Ishikawa (cell line): ENCODE measurements at regions not wholly inside any gene's neighbourhood (a gene's known extent, or its start where the extent isn't known, plus 50 kb on each side); places are given as distances from the start of the nearest gene placed in this dataset.

Source experiments
- CEBPB ChIP-seq: IDR thresholded peaks from 2 replicates; pipeline ENCODE4 v1.6.1; 2012
- CREB1 ChIP-seq: IDR thresholded peaks from 2 replicates; pipeline ENCODE4 v1.6.1; 2012; ENCODE audit warnings: low read depth
- EGR1 ChIP-seq: IDR thresholded peaks from 2 replicates; pipeline ENCODE4 v1.6.1; 2012
- EP300 ChIP-seq: IDR thresholded peaks from 2 replicates; pipeline ENCODE4 v1.6.1; 2012; ENCODE audit warnings: borderline replicate concordance
- FOXM1 ChIP-seq: IDR thresholded peaks from 2 replicates; pipeline ENCODE4 v1.6.1; 2012; ENCODE audit warnings: low read depth, borderline replicate concordance
- MAX ChIP-seq: IDR thresholded peaks from 2 replicates; pipeline ENCODE4 v1.6.1; 2012
- NFIC ChIP-seq: IDR thresholded peaks from 2 replicates; pipeline ENCODE4 v1.6.1; 2012
- RAD21 ChIP-seq: IDR thresholded peaks from 2 replicates; pipeline ENCODE4 v1.6.1; 2012; ENCODE audit warnings: low read depth
- TAF1 ChIP-seq: IDR thresholded peaks from 2 replicates; pipeline ENCODE4 v1.6.1; 2012; ENCODE audit warnings: low read depth, mild to moderate bottlenecking
- TCF12 ChIP-seq: IDR thresholded peaks from 2 replicates; pipeline ENCODE4 v1.6.1; 2012; ENCODE audit warnings: low read depth
- TEAD4 ChIP-seq: IDR thresholded peaks from 2 replicates; pipeline ENCODE4 v1.6.1; 2012
- YY1 ChIP-seq: IDR thresholded peaks from 2 replicates; pipeline ENCODE4 v1.6.1; 2012; ENCODE audit warnings: low read depth
- ZBTB7A ChIP-seq: IDR thresholded peaks from 2 replicates; pipeline ENCODE4 v1.6.1; 2012; ENCODE audit warnings: low read depth
- TF ChIP-seq, protein P1 (sequence below): IDR thresholded peaks from 2 replicates; pipeline ENCODE4 v1.6.1; 2012; ENCODE audit warnings: low read depth, mild to moderate bottlenecking
- TF ChIP-seq, protein P2 (sequence below): IDR thresholded peaks from 2 replicates; pipeline ENCODE4 v1.6.1; 2012

GRCh38 chr5:136491806-136492205 lies 126.5 kb upstream of the TRPC7 start:
- TF ChIP-seq EGR1 (no peak), EP300 (no peak)

GRCh38 chr5:136484808-136485325 lies 119.5 kb upstream of the TRPC7 start:
- TF ChIP-seq MAX = no peak
- no peak for TF ChIP-seq TEAD4
- TF ChIP-seq EGR1 = no peak
- TF ChIP-seq FOXM1 = no peak
- no peak for TF ChIP-seq CREB1
- TF ChIP-seq EP300 = no peak
- TF ChIP-seq, protein P1, sequence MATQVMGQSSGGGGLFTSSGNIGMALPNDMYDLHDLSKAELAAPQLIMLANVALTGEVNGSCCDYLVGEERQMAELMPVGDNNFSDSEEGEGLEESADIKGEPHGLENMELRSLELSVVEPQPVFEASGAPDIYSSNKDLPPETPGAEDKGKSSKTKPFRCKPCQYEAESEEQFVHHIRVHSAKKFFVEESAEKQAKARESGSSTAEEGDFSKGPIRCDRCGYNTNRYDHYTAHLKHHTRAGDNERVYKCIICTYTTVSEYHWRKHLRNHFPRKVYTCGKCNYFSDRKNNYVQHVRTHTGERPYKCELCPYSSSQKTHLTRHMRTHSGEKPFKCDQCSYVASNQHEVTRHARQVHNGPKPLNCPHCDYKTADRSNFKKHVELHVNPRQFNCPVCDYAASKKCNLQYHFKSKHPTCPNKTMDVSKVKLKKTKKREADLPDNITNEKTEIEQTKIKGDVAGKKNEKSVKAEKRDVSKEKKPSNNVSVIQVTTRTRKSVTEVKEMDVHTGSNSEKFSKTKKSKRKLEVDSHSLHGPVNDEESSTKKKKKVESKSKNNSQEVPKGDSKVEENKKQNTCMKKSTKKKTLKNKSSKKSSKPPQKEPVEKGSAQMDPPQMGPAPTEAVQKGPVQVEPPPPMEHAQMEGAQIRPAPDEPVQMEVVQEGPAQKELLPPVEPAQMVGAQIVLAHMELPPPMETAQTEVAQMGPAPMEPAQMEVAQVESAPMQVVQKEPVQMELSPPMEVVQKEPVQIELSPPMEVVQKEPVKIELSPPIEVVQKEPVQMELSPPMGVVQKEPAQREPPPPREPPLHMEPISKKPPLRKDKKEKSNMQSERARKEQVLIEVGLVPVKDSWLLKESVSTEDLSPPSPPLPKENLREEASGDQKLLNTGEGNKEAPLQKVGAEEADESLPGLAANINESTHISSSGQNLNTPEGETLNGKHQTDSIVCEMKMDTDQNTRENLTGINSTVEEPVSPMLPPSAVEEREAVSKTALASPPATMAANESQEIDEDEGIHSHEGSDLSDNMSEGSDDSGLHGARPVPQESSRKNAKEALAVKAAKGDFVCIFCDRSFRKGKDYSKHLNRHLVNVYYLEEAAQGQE = no peak
- no peak for TF ChIP-seq CEBPB
- no peak for TF ChIP-seq ZBTB7A
- TF ChIP-seq NFIC = no peak
- TF ChIP-seq TCF12 = no peak
- no peak for TF ChIP-seq TAF1
- TF ChIP-seq, protein P2, sequence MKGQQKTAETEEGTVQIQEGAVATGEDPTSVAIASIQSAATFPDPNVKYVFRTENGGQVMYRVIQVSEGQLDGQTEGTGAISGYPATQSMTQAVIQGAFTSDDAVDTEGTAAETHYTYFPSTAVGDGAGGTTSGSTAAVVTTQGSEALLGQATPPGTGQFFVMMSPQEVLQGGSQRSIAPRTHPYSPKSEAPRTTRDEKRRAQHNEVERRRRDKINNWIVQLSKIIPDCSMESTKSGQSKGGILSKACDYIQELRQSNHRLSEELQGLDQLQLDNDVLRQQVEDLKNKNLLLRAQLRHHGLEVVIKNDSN = no peak
- no peak for TF ChIP-seq YY1
- no peak for TF ChIP-seq RAD21

GRCh38 chr5:136482206-136482605 lies 116.9 kb upstream of the TRPC7 start:
- no peak for TF ChIP-seq TEAD4
- TF ChIP-seq, protein P2 = no peak
- no peak for TF ChIP-seq MAX
- no peak for TF ChIP-seq EP300
- no peak for TF ChIP-seq EGR1
- no peak for TF ChIP-seq ZBTB7A

DNA sequence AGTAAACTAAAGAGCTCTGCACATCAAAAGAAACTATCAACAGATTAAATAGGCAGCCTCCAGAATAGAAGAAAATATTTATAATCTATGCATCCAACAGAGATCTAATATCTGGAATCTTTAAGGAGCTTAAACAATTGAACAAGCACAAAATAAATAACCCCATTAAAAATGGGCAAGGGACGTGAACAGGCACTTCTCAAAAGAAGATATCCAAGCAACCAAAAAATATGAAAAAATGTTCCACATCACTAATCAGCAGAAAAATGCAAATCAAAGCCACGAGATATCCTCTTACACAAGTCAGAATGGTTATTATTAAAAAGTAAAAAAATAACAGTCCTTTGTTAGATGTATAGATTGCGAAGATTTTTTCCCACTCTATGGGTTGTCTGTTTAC lies 109.1 kb upstream of the TRPC7 start:
- TF ChIP-seq MAX (no peak), CREB1 (no peak), RAD21 (no peak), ZBTB7A (no peak), NFIC (no peak), YY1 (no peak), FOXM1 (no peak)
- TF ChIP-seq, protein P2 = no peak

- TF ChIP-seq, protein P2 = no peak
- TF ChIP-seq TAF1 (no peak), TEAD4 (no peak), EGR1 (no peak), RAD21 (no peak), FOXM1 (no peak), NFIC (no peak), YY1 (no peak), CREB1 (no peak), CEBPB (no peak), ZBTB7A (no peak), TCF12 (no peak), MAX (no peak), EP300 (no peak)
- TF ChIP-seq, protein P1 = no peak
These were observed 102.3 kb upstream of the TRPC7 start for GRCh38 chr5:136467632-136468031.
